Esophagus muscularis mucosa (tissue), 3 donors: ENCODE measurements at regions not wholly inside any gene's neighbourhood (a gene's known extent, or its start where the extent isn't known, plus 50 kb on each side); places are given as distances from the start of the nearest gene placed in this dataset.

Source experiments
- CTCF ChIP-seq, 3 experiments: fragments of 200-600 bp in 2 of 3; fragments of 450-650 bp in 1 of 3; sonication (generic) in 2 of 3; IDR thresholded peaks; one replicate each; pipeline ENCODE4 v1.5.1; 2017 to 2019; ENCODE audit warnings: antibody characterized with exemption in 3 of 3, mild to moderate bottlenecking in 2 of 3, moderate library complexity in 1 of 3
- EP300 ChIP-seq: sonication (generic); formaldehyde crosslinking; IDR thresholded peaks from one replicate; pipeline ENCODE4 v1.6.1; 2017; ENCODE audit warnings: antibody characterized with exemption

GRCh38 chr2:21361384-21361783 lies 237.6 kb downstream of the TDRD15 start:
- TF ChIP-seq CTCF (IDR thresholded peaks at IDR 0.05) (no peak), EP300 (no peak)
